DMS79 treated with DMSO at 0.1 percent for 48 hours (cell line): ENCODE measurements at regions not wholly inside any gene's neighbourhood (a gene's known extent, or its start where the extent isn't known, plus 50 kb on each side); places are given as distances from the start of the nearest gene placed in this dataset.
A peak's percentile ranks its signal among the peaks of the same experiment; 100 is the strongest.

Source experiments
- DNase-seq: peaks from one replicate; lab custom pipeline; 2025; lab: John Stamatoyannopoulos, UW

DNA sequence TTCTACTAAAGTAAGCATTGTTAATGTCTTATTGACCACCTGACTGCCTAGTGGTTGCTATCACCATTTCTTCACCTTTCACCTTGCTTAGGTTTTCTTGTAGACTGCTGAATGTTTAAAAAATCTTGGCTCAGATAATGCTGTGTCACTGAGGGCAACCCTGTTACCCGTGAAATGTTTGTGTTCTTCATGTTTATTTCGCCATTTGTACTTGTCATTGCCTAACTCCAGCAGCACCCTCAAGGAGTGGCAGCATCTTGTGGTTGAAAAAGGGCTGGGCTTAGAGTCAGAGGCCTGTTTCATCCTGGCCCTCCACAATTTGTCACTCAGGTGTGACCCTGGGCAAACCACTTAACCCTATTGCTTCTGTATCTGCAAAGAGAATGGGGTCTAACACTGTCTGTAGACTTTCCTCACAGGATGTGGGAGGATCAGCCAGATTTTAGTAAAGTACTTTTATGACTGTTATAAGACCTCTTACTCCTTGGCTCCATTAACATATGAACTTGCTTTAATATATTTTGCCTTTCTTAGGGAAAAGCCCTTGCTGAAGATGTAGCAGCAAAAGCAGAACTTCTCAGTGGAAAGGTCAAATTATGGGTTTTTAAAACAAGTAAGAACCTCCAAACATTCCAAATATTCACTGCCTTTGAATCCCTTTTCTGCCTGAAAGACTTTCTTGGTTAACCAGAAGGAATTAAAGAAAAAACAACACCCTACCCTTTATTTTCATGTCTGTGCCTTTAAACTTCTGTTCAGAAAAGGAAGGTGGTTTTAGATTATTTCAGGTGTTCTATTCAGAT lies 154.5 kb upstream of the C11orf87 start:
- no peak for DNase-seq

DNA sequence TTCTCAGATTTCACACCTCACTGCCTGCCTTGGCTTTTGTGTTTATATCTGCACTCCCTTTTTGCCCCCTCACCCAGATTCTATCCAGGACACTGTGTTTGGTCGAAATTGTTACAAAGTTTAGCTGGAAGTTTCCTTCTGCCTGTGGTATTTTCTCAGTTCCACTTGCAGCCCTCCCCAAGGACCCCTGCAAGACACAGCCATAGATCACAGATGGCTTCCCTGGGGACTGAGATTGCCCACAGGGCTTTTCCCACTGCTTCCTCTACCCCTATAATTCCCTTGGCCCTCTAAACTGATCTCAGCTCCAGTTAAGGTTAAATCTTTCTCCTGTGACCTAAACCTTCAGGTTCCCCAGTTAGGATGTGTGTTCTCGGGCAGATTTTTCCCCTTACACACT lies 146.1 kb upstream of the C11orf87 start:
- no peak for DNase-seq

DNA sequence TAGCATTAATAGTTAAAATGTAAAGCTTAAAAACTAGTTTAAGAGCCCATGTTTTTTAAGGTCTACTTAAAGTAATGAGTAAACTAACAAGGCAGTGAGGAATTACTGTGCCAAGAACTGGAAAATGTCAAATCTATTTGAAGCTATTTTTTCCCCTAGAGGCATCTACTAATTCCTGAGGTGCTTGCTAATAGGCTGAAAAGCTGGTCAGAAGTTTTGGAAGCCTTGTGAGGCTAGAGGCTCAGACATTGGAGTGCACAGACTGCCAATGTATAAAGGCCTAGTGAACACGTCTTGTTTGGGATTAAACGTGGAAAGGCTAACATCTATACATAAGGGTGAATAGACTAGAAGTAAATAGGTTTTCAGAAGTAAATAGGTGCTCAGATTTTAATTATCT lies 136.5 kb upstream of the C11orf87 start:
- DNase-seq, result no peak

GRCh38 chr11:109291553-109291952 lies 130.4 kb upstream of the C11orf87 start:
- no peak for DNase-seq

DNA sequence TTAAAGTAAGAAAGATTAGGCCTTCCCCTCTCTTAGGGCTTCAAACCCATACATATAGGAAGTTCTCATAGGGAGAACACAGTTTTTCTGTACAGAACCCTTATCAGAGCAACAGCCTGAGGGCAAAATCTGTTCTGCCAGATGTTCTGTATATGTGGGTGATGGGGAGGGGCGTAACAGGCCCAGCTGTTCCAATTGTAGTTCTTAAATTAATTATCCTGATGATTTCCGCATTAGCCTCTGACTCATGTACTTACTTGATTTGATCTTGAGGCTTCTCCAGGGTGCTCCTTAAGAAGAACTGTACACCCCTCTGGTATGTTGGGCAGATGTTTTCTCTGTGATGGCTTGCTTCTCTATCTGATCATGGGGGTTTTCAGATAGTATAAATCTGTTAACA lies 123.1 kb upstream of the C11orf87 start:
- DNase-seq, result no peak

DNA sequence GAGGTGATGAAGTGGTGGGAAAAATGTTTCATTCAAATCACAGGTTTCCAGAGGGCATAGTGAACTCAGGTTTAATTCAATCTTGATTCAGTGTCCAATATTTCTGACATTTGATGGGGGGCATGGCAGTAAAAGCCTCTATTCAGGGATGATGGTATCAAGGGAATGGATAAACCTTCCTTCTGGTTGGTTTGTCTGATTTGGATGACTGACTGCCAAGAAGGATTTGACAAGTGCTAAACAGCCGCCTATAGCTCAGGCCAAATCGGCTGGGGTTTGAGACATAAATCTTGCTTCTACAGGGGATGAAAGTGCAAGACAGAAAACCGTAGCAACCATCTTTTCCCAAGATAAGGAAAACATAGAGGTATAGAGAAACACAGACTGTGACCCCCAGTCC lies 121.8 kb upstream of the C11orf87 start:
- no peak for DNase-seq

DNA sequence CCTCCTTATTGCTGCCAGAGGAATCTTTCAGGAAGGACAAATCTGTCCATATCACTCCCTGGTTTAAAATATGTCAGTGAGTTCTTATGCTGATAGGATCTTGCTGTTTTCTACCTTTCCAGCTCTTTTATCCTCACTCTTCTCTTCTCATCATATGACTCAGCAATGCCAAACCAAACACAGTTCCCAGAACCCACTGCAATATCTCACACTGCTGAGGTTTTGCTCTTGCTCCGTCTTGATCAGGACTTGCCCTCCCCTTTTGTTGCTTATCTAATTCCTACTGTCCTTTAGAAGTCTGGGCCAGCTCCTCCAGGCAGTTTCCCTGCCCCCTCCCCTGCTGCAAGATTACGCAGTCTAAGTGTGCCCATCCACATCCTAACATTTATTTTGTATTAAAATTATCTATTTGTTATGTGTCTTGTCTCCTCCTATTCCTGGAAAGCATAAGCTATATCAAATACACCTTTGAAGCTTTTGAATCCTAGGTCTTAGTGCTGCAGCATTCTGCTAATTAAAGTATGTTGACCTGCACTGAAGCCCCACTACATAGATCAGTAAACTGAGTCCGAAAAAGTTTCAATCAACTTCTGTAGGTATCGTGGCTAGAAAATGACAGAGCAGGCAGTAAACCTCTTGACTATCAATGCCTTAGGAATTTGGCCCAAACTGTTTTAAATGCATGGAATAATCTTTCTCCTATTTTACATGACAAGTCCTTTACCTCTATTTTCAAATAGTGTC lies 119.2 kb upstream of the C11orf87 start:
- no peak for DNase-seq

GRCh38 chr11:109303342-109303741 lies 118.6 kb upstream of the C11orf87 start:
- DNase-seq, result no peak

GRCh38 chr11:109304159-109304558 lies 117.8 kb upstream of the C11orf87 start:
- DNase-seq, result no peak

- DNase-seq, result no peak
Observed at GRCh38 chr11:109305009-109305408, 117.0 kb upstream of the C11orf87 start.

DNA sequence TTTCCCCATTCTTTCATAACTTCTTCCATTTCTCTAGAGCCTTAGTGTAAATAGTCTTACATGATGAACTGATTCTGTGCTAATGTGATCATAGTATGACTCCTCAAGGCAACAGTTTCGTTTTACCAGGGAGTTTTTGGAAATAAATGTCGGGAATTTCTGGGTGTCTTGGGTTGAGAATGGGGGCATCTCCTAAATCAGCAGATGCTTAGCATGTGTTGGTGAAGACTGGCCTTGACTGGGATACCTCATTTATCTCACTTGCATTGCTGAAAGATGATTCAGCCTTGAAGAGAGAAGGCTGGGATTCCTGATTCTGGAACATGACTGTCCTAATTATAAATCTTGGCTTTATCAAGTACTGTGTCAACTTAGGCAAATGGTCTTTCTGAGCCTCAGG lies 115.7 kb upstream of the C11orf87 start:
- DNase-seq, result no peak

GRCh38 chr11:109307366-109307765 lies 114.6 kb upstream of the C11orf87 start:
- DNase-seq, result no peak

DNA sequence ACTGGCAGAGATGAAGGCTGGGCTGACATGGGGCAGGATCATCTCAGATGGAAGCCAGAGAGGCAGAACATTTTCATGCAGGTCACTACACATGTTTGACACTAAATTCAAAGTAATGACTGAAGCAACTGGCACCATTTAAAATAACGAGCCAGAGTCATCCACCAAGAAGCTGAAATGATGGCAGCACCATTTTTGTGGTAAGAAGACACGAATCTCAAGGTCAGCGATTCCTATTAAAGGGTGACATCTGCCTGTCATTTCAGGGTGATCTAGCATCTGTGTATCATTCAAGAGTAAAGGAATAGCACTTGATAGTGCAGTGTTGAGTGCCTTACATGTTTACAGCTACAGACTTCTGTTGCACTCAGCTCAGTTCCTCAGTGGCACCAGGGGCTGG lies 113.4 kb upstream of the C11orf87 start:
- DNase-seq, result peak; percentile 79

DNA sequence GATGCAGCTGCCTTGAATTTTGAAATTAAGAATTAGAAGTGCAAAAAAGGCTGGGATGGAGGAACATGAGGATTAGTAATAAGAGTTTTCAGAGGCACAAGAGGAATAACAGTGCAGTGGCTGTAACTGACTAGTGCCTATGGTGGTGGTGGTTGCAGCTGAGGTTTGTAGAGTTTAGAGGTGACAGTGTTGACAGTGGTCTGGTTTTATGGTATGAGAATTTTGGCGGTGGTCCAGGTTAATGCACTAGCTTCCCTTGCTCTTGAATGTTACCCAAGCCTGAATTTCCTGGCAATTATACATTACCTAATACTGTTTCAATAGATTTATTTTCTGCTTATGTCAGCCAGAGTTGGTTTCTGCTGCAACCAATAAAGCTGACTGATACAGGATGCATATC lies 112.8 kb upstream of the C11orf87 start:
- DNase-seq, result peak; percentile 99

GRCh38 chr11:109317726-109318125 lies 104.3 kb upstream of the C11orf87 start:
- DNase-seq, result no peak

DNA sequence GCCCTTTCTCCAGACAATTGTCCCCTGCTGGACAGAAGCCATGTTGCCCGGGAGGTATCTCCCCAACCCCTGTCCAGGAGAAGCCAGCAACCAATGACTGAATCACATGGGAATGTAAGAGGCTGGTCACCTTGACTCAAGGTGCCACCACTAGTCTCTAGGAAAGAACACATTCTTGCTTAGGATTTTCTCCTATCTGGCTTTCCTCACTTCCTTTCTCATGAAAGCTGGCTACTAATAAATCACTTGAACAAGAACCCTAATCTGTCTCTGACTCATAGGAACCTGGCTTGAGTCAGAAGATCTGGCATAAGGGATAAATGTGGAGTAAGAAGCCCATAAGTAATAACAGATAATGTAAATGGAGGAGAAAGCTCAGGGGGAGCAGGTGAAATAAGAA lies 101.4 kb upstream of the C11orf87 start:
- DNase-seq, result no peak

DNA sequence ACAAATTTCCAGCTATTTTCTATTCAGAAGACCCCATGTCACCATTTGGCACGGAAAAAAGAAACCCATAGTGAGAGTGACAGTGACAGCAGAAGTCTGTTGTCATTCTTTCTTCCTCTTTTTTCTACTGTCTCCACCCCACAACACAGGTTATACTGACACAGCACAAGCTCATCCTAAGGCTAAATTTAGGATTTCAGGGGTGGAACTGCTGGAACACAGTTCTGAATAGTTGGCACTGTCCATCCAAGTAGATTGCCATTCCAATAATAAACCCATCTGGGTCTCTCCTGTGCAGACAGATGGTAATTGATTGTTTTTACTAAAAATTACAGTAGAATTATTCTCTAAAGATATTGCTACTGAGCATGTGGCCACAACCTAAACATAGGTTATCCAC lies 95.2 kb upstream of the C11orf87 start:
- DNase-seq, result no peak

DNA sequence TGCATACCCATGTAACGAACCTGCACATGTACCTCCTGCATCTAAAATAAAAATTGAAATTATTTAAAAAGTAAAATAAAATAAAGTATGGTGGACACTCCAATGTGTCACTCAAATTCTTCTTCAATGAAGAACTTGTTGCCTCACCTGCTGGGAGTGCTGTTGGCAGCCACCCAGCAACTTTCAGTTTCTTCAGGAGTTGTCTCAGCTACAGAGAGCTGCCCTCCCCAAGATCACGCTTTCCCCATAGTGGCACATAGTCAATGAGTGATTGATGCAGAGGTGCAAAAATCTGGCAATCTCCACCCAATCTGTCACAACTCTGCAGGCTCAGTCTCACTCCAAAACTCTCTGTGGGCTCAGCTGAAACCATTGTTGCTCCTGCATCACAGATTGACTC lies 92.3 kb upstream of the C11orf87 start:
- DNase-seq, result no peak

GRCh38 chr11:109338131-109338530 lies 83.9 kb upstream of the C11orf87 start:
- no peak for DNase-seq

DNA sequence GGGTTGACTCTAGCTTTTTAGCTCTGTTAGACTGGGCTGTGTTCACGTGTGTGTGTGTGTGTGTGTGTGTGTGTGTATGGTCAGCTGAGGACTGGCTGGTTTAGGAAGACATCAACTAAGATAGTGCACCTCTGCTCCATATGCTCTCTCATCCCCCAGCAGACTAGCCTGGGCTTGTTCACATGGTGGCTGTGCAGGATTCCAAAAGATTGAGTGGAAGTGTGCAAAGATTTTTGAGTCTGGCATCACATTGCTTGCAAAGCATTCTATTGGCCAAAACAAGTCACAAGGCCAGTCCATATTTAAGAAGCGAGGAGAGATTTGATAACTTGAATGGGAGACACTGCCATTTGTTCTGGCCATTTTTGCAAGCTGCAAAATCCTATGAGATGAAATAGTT lies 79.7 kb upstream of the C11orf87 start:
- DNase-seq, result no peak

- no peak for DNase-seq
Observed at GRCh38 chr11:109343242-109343641, 78.7 kb upstream of the C11orf87 start.

- no peak for DNase-seq
Observed at GRCh38 chr11:109347304-109347703, 74.7 kb upstream of the C11orf87 start.

DNA sequence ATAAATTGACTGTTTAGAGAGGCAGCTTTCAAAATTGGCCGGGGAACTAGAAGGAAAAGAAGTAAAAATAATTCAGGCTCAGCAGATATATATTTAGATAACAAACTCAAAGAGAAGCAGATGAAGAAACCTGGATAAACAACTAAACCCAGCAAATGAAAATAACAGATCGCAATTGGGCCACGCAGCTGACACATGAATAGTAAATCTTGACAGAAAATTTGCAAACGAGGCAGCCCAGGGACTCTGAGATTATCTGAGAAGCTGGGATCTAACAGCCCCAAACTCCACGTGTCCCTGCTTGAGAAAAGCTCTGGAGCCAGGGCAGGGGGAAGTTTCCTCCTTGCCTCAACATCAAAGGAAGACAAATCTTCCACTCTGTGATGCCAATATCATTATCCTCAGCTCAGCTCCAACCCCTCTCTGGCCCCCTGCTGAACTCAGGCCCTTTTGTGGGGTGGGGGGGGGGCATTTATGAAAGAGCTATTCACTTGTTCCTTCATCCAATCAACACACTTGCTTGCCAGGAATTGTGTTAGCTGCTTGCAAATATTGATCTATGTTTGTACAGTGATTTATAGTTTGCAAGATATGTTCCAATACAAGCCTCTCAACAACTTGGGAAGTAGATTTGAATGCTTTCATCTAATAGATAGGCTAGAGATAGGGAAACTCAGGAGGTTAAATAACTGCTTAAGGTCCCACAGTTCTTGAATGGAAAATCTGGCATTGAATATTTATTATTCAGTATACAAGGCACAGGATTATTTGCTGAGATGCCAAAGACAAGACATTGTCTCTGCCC lies 72.5 kb upstream of the C11orf87 start:
- DNase-seq, result no peak
